ENCODE measurements at regions not wholly inside any gene's neighbourhood (a gene's known extent, or its start where the extent isn't known, plus 50 kb on each side); places are given as distances from the start of the nearest gene placed in this dataset.

GRCh38 chr22:47839595-47840227 is 1077.3 kb downstream of the TBC1D22A start:
- Histone ChIP-seq H3K4me3 (replicated peaks; ENCODE audit: insufficient read depth, low read length) (no peak overlapping the region), H3K27ac (replicated peaks) (no peak overlapping the region), H3K27me3 (ENCODE audit: insufficient read depth, poor library complexity, severe bottlenecking) (no peaks in the 10 kb centered on the region)
- no peak for DNase-seq (ENCODE audit: low read depth in 1 of 2, low spot score in 1 of 2)
- TF ChIP-seq SPI1 (IDR thresholded peaks at IDR 0.05; ENCODE audit: borderline replicate concordance, low read depth) (no peak), CTCF (IDR thresholded peaks at IDR 0.05; ENCODE audit: insufficient read depth, low read length) (no peak), REST (IDR thresholded peaks at IDR 0.05; ENCODE audit: insufficient replicate concordance, low read depth) (no peak), GABPA (IDR thresholded peaks at IDR 0.05; ENCODE audit: low read depth) (no peak)

- Histone ChIP-seq H3K4me3 (replicated peaks; ENCODE audit: insufficient read depth, low read length) (no peak overlapping the region), H3K27me3 (ENCODE audit: insufficient read depth, poor library complexity, severe bottlenecking) (no peaks in the 10 kb centered on the region), H3K27ac (replicated peaks) (no peak overlapping the region)
- peak in 1 of 2 experiments; percentile 11 for DNase-seq (ENCODE audit: low read depth in 1 of 2, low spot score in 1 of 2)
- TF ChIP-seq CTCF (IDR thresholded peaks at IDR 0.05; ENCODE audit: insufficient read depth, low read length) (peak; percentile 46), POLR2AphosphoS5 (IDR thresholded peaks at IDR 0.05; ENCODE audit: low read depth) (no peak)
These were observed 1075.3 kb downstream of the TBC1D22A start for GRCh38 chr22:47837703-47838102.

DNA sequence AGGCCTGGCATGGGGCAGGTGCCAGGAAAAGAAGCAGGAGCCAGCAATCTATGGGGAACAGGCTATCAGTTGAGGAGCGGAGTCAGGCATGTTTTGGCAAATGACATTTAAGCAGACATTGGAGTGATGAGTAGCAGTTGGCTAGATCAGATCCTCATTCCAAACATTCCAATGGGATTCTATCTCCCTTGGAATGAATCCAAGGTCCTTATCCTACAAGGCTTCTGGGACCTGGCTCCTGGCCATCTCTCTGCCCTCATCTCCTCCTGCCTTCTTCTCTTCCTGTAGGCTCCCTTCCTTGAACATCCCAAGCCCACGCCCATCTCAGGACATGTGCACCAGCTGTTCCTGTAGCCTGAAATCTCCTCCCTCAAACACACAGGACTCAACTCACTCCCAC is 1074.5 kb downstream of the TBC1D22A start:
- no peak for DNase-seq (ENCODE audit: low read depth in 1 of 2, low spot score in 1 of 2)
- H3K27me3 ChIP-seq (ENCODE audit: insufficient read depth, poor library complexity, severe bottlenecking) = no peaks in the 10 kb centered on the region
- no peak overlapping the region for H3K27ac ChIP-seq (replicated peaks)
- TF ChIP-seq GABPA (IDR thresholded peaks at IDR 0.05; ENCODE audit: low read depth) (no peak), SPI1 (IDR thresholded peaks at IDR 0.05; ENCODE audit: borderline replicate concordance, low read depth) (no peak), REST (IDR thresholded peaks at IDR 0.05; ENCODE audit: insufficient replicate concordance, low read depth) (no peak), CTCF (IDR thresholded peaks at IDR 0.05; ENCODE audit: insufficient read depth, low read length) (no peak), POLR2AphosphoS5 (IDR thresholded peaks at IDR 0.05; ENCODE audit: low read depth) (no peak)
- no peak overlapping the region for H3K4me3 ChIP-seq (replicated peaks; ENCODE audit: insufficient read depth, low read length)

DNA sequence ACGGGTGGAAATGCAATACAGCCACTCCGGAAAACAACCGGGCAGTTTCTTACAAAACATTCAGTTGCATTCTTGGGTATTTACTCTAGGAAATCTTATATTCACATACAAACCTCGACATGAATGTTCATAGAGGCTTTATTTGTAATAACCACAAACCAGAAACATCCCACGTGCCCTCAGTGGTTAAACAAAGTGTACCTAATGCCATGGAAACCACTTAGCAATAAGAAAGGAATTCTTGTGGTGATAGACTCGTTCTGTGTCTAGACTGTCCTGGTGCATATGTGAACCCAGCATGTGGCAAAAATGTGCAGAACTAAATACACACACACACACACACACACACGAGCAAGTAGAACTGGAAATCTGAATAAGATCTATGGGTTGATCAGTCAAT is 1073.3 kb downstream of the TBC1D22A start:
- no peak overlapping the region for H3K27ac ChIP-seq (replicated peaks)
- H3K27me3 ChIP-seq (ENCODE audit: insufficient read depth, poor library complexity, severe bottlenecking) = no peaks in the 10 kb centered on the region
- DNase-seq (ENCODE audit: low read depth in 1 of 2, low spot score in 1 of 2) = no peak
- no peak overlapping the region for H3K4me3 ChIP-seq (replicated peaks; ENCODE audit: insufficient read depth, low read length)
- no peak for TF ChIP-seq REST (IDR thresholded peaks at IDR 0.05; ENCODE audit: insufficient replicate concordance, low read depth)
- TF ChIP-seq SPI1 (IDR thresholded peaks at IDR 0.05; ENCODE audit: borderline replicate concordance, low read depth) = no peak
- TF ChIP-seq GABPA (IDR thresholded peaks at IDR 0.05; ENCODE audit: low read depth) = no peak
- no peak for TF ChIP-seq POLR2AphosphoS5 (IDR thresholded peaks at IDR 0.05; ENCODE audit: low read depth)
- no peak for TF ChIP-seq CTCF (IDR thresholded peaks at IDR 0.05; ENCODE audit: insufficient read depth, low read length)

Measured in HL-60 (cell line).